Upper lobe of left lung (tissue), 4 donors: ENCODE measurements at regions not wholly inside any gene's neighbourhood (a gene's known extent, or its start where the extent isn't known, plus 50 kb on each side); places are given as distances from the start of the nearest gene placed in this dataset.

Source experiments
- EP300 ChIP-seq, 4 donors: sonication (generic); formaldehyde crosslinking; IDR thresholded peaks; one replicate each; pipeline ENCODE4 v1.5.1; 2017; ENCODE audit warnings: antibody characterized with exemption in 4 of 4, control low read depth in 2 of 4
- POLR2A ChIP-seq, 4 donors: fragments of 450-650 bp; IDR thresholded peaks; one replicate each; pipeline ENCODE4 v1.5.1; 2016 to 2017; ENCODE audit warnings: antibody characterized with exemption in 4 of 4, mild to moderate bottlenecking in 2 of 4
- TF ChIP-seq, protein P1 (sequence below), 6 experiments: fragments of 450-650 bp in 4 of 6; fragments of 200-600 bp in 2 of 6; sonication (generic) in 2 of 6; IDR thresholded peaks; one replicate each; pipeline ENCODE4 v1.5.1; 2016 to 2019; ENCODE audit warnings: antibody characterized with exemption in 6 of 6

DNA sequence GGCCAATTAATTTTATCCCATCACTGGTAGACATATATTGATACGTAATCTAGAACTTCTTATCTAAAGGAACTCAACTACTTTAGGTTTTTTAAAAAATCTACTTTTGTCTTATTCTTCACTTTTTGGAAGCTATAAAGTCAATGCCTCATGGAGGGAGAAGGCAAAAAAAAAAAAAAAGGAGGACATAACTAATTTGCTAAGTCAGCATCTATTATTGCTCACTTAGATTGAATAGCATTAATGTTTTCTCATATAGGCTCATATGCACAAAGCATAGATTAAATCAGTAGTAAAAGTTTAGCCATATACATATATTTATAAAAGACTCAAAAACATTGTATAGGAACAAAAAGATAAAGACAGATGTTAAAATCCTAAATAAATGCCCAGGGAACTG is 179.3 kb upstream of the DGKB start:
- TF ChIP-seq, protein P1, sequence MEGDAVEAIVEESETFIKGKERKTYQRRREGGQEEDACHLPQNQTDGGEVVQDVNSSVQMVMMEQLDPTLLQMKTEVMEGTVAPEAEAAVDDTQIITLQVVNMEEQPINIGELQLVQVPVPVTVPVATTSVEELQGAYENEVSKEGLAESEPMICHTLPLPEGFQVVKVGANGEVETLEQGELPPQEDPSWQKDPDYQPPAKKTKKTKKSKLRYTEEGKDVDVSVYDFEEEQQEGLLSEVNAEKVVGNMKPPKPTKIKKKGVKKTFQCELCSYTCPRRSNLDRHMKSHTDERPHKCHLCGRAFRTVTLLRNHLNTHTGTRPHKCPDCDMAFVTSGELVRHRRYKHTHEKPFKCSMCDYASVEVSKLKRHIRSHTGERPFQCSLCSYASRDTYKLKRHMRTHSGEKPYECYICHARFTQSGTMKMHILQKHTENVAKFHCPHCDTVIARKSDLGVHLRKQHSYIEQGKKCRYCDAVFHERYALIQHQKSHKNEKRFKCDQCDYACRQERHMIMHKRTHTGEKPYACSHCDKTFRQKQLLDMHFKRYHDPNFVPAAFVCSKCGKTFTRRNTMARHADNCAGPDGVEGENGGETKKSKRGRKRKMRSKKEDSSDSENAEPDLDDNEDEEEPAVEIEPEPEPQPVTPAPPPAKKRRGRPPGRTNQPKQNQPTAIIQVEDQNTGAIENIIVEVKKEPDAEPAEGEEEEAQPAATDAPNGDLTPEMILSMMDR (IDR thresholded peaks at IDR 0.05): no peak
- no peak for TF ChIP-seq POLR2A (IDR thresholded peaks at IDR 0.05)
- TF ChIP-seq EP300 (IDR thresholded peaks at IDR 0.05): no peak
